B cell (primary cell): ENCODE measurements at regions not wholly inside any gene's neighbourhood (a gene's known extent, or its start where the extent isn't known, plus 50 kb on each side); places are given as distances from the start of the nearest gene placed in this dataset.

Source experiments
- ATAC-seq: fragments of 200-7000 bp; cut with Tn5 transposase; one replicate; pipeline ENCODE4 v1.10.0; 2021; ENCODE audit warnings: low read depth, mild to moderate bottlenecking, moderate number of reproducible peaks, moderate library complexity
- CTCF ChIA-PET: fragments of 350-600 bp; sonication (Branson Sonifier 250); formaldehyde crosslinking; loops from one replicate; lab custom pipeline; 2021; ENCODE audit warnings: antibody characterized with exemption, inconsistent platforms; lab: Charles Lee
- POLR2A ChIA-PET: fragments of 350-600 bp; sonication (Branson Sonifier 250); formaldehyde crosslinking; loops from one replicate; lab custom pipeline; 2021; ENCODE audit warnings: antibody characterized with exemption; lab: Charles Lee
- DNase-seq: peaks from one replicate; pipeline ENCODE4 v3.0.0; 2013
- H2AFZ ChIP-seq: 2 replicates; pipeline ENCODE4 v1.6.1; 2012; ENCODE audit warnings: mild to moderate bottlenecking, low read depth, low read length; ENCODE audit not compliant: insufficient read depth, poor library complexity, severe bottlenecking
- H3K27ac ChIP-seq, 2 donors: 1 replicate in 1 of 2; 2 replicates in 1 of 2; pipeline ENCODE4 v1.5.1; 2012 to 2013; ENCODE audit warnings: low read length in 2 of 2, mild to moderate bottlenecking in 2 of 2, moderate library complexity in 1 of 2
- H3K27me3 ChIP-seq, 4 experiments: fragments of 200-600 bp in 1 of 4; sonication (generic) in 1 of 4; replicated peaks in 1 of 4; 1 replicate in 2 of 4; 2 replicates in 2 of 4; pipeline versions ENCODE4 v1.6.1 to v1.7.0; 2013 to 2016; ENCODE audit warnings: low read length in 3 of 4, mild to moderate bottlenecking in 2 of 4, mixed read lengths in 1 of 4, moderate library complexity in 1 of 4; ENCODE audit not compliant: insufficient read depth in 4 of 4, control insufficient read depth in 3 of 4; ENCODE audit errors: control extremely low read depth in 1 of 4
- H3K36me3 ChIP-seq, 2 experiments: replicated peaks in 1 of 2; 1 replicate in 1 of 2; 2 replicates in 1 of 2; pipeline versions ENCODE4 v1.6.1 to v1.7.1; 2013; ENCODE audit warnings: low read length in 1 of 2; ENCODE audit not compliant: insufficient read depth in 2 of 2, control insufficient read depth in 1 of 2; ENCODE audit errors: control extremely low read depth in 1 of 2, extremely low read depth in 1 of 2
- H3K4me1 ChIP-seq, 2 donors: fragments of 200-600 bp in 1 of 2; sonication (generic) in 1 of 2; 1 replicate in 1 of 2; 2 replicates in 1 of 2; pipeline versions ENCODE4 v1.5.1 to v1.6.1; 2013 to 2017; ENCODE audit warnings: low read length in 2 of 2; ENCODE audit not compliant: control insufficient read depth in 2 of 2, insufficient read depth in 2 of 2
- H3K4me2 ChIP-seq: replicated peaks from 2 replicates; pipeline ENCODE3; 2012; ENCODE audit warnings: mild to moderate bottlenecking, low read depth, low read length; ENCODE audit not compliant: poor library complexity, severe bottlenecking
- H3K4me3 ChIP-seq, 5 experiments: fragments of 200-600 bp in 1 of 5; sonication (generic) in 1 of 5; 1 replicate in 3 of 5; 2 replicates in 2 of 5; pipeline versions ENCODE4 v1.5.1 to v1.7.0; 2011 to 2016; ENCODE audit warnings: low read length in 4 of 5, mild to moderate bottlenecking in 4 of 5, low read depth in 2 of 5, control low read depth in 1 of 5, moderate library complexity in 1 of 5; ENCODE audit not compliant: insufficient read depth in 1 of 5; ENCODE audit errors: control extremely low read depth in 1 of 5, extremely low read depth in 1 of 5
- H3K79me2 ChIP-seq: fragments of 200-600 bp; sonication (generic); one replicate; pipeline ENCODE4 v1.6.0; 2016; ENCODE audit warnings: low read length; ENCODE audit not compliant: control insufficient read depth, insufficient read depth
- H3K9ac ChIP-seq: fragments of 200-600 bp; sonication (generic); 2 replicates; pipeline ENCODE4 v1.6.1; 2017; ENCODE audit warnings: mild to moderate bottlenecking, low read length, moderate library complexity
- H3K9me3 ChIP-seq, 3 donors: one replicate each; pipeline versions ENCODE4 v1.6.1 to v1.7.1; 2013; ENCODE audit warnings: low read length in 2 of 3; ENCODE audit not compliant: control insufficient read depth in 2 of 3, insufficient read depth in 1 of 3; ENCODE audit errors: control extremely low read depth in 1 of 3
- H4K20me1 ChIP-seq: 2 replicates; pipeline ENCODE4 v1.6.0; 2012; ENCODE audit warnings: mild to moderate bottlenecking, low read length; ENCODE audit not compliant: insufficient read depth, control insufficient read depth, poor library complexity, severe bottlenecking
- H3K27ac Mint-ChIP-seq: one replicate; pipeline ENCODE4 v1.8.0; 2021; ENCODE audit warnings: mixed read lengths
- H3K27me3 Mint-ChIP-seq: one replicate; pipeline ENCODE4 v1.8.0; 2021; ENCODE audit warnings: mixed read lengths
- H3K4me1 Mint-ChIP-seq: one replicate; pipeline ENCODE4 v1.8.0; 2021; ENCODE audit warnings: mixed read lengths
- H3K4me3 Mint-ChIP-seq: one replicate; pipeline ENCODE4 v1.8.0; 2021; ENCODE audit warnings: mixed read lengths
- H3K9me3 Mint-ChIP-seq: one replicate; pipeline ENCODE4 v1.8.0; 2022; ENCODE audit warnings: mixed read lengths; ENCODE audit not compliant: insufficient read depth
- CTCF ChIP-seq: fragments of 200-600 bp; IDR thresholded peaks from one replicate; pipeline ENCODE4 v1.8.0; 2022; ENCODE audit warnings: antibody characterized with exemption, mild to moderate bottlenecking
- EZH2 ChIP-seq: IDR thresholded peaks from 2 replicates; pipeline ENCODE4 v1.6.1; 2012; ENCODE audit warnings: borderline replicate concordance, low read depth, mild to moderate bottlenecking, moderate library complexity, low read length; ENCODE audit not compliant: insufficient read depth, poor library complexity, severe bottlenecking
- WGBS: methylation state at CpG from one replicate; pipeline ENCODE4 v1.1.5; 2013; ENCODE audit warnings: missing lambda C conversion rate; ENCODE audit not compliant: insufficient coverage; 5-methylcytosine and 5-hydroxymethylcytosine counted together
- intact Hi-C: fragments of 100-400 bp; cut with micrococcal nuclease; formaldehyde crosslinking; loops from one replicate; pipeline ENCODE4 v1.10.0; 2022

- Mint-ChIP-seq H3K27ac (no peak overlapping the region), H3K9me3 (no peaks in the 10 kb centered on the region), H3K4me1 (no peaks in the 10 kb centered on the region), H3K4me3 (no peak overlapping the region), H3K27me3 (peaks cover 13% of the 10 kb centered on the region)
- POLR2A ChIA-PET: no interaction called here
- H3K9ac ChIP-seq: no peak overlapping the region
- no peak overlapping the region for H3K27ac ChIP-seq
- WGBS: 83% methylated on average over 1 of the region's 1 CpG
- intact Hi-C loops: no loop called here
- CTCF ChIA-PET: no interaction called here
- ATAC-seq: no peak
- H3K4me2 ChIP-seq: no peak overlapping the region
- no peak overlapping the region for H3K4me3 ChIP-seq
- no peak overlapping the region for H2AFZ ChIP-seq
- DNase-seq: no peak
- H3K9me3 ChIP-seq: no peaks in the 10 kb centered on the region
- H3K4me1 ChIP-seq: no peaks in the 10 kb centered on the region
- H4K20me1 ChIP-seq: no peaks in the 10 kb centered on the region
- TF ChIP-seq EZH2 (no peak), CTCF (no peak)
- no peaks in the 10 kb centered on the region for H3K27me3 ChIP-seq
- no peaks in the 10 kb centered on the region for H3K79me2 ChIP-seq
- H3K36me3 ChIP-seq: no peaks in the 10 kb centered on the region
These were observed 94.6 kb upstream of the SKOR2 start for GRCh38 chr18:47346016-47346415.

- TF ChIP-seq CTCF (no peak), EZH2 (no peak)
- Histone ChIP-seq H3K9me3 (no peaks in the 10 kb centered on the region), H3K4me1 (no peaks in the 10 kb centered on the region), H3K9ac (no peak overlapping the region), H3K79me2 (no peaks in the 10 kb centered on the region), H3K4me2 (no peak overlapping the region), H3K36me3 (no peaks in the 10 kb centered on the region), H2AFZ (no peak overlapping the region), H3K27ac (no peak overlapping the region), H3K27me3 (no peaks in the 10 kb centered on the region), H4K20me1 (no peaks in the 10 kb centered on the region), H3K4me3 (no peak overlapping the region)
- H3K9me3 Mint-ChIP-seq: no peaks in the 10 kb centered on the region
- CTCF ChIA-PET: no interaction called here
- no peak for DNase-seq
- no peak overlapping the region for H3K4me3 Mint-ChIP-seq
- intact Hi-C loops: no loop called here
- no peak for ATAC-seq
- WGBS: 85% methylated on average over 3 of the region's 4 CpGs
- peaks cover 13% of the 10 kb centered on the region for H3K27me3 Mint-ChIP-seq
- POLR2A ChIA-PET: no interaction called here
- no peak overlapping the region for H3K27ac Mint-ChIP-seq
- no peaks in the 10 kb centered on the region for H3K4me1 Mint-ChIP-seq
These were observed 93.8 kb upstream of the SKOR2 start for GRCh38 chr18:47345291-47345690.
